ENCODE measurements at regions not wholly inside any gene's neighbourhood (a gene's known extent, or its start where the extent isn't known, plus 50 kb on each side); places are given as distances from the start of the nearest gene placed in this dataset.

- H3K4me1 Mint-ChIP-seq (ENCODE audit: low read depth): no peaks in the 10 kb centered on the region
- ChIA-PET POLR2A (no interaction called here), CTCF (no interaction called here)
- no peak for DNase-seq
- H3K27ac Mint-ChIP-seq: no peak overlapping the region
- H3K9me3 Mint-ChIP-seq (ENCODE audit: insufficient read depth): no peaks in the 10 kb centered on the region
- H3K27me3 Mint-ChIP-seq (ENCODE audit: low read depth): no peaks in the 10 kb centered on the region
- ATAC-seq: no peak
- no peak overlapping the region for H3K4me3 Mint-ChIP-seq
- H3K36me3 Mint-ChIP-seq (ENCODE audit: low read depth): no peaks in the 10 kb centered on the region
These were observed 448.4 kb downstream of the MTRR start for GRCh38 chr5:8317335-8317734.

GRCh38 chr5:8320244-8320643 is 451.3 kb downstream of the MTRR start:
- ChIA-PET CTCF (no interaction called here), POLR2A (no interaction called here)
- no peaks in the 10 kb centered on the region for H3K4me1 Mint-ChIP-seq (ENCODE audit: low read depth)
- no peak overlapping the region for H3K4me3 Mint-ChIP-seq
- H3K27ac Mint-ChIP-seq: no peak overlapping the region
- no peaks in the 10 kb centered on the region for H3K36me3 Mint-ChIP-seq (ENCODE audit: low read depth)
- no peak for ATAC-seq
- no peak for DNase-seq
- H3K27me3 Mint-ChIP-seq (ENCODE audit: low read depth): no peaks in the 10 kb centered on the region
- no peaks in the 10 kb centered on the region for H3K9me3 Mint-ChIP-seq (ENCODE audit: insufficient read depth)

DNA sequence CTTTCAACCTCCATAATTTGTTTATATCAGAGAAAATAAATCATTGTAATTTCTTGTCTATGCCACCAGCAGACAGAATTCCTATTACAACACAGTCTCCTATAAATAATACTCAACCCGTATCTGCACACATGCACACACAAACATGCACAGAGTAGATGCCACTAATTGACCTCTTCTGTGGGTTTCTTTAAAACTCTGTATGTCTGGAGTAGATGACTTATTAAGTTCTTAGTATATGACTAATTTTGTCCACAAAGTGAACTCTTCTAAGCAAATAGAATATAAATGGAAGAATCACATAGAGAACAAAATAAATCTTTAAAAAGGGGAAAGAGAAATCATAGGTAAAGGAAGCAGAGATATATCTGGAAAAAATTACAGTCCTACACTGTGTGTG is 452.3 kb downstream of the MTRR start:
- no peak for DNase-seq
- H3K27me3 Mint-ChIP-seq (ENCODE audit: low read depth): no peaks in the 10 kb centered on the region
- ATAC-seq: no peak
- H3K27ac Mint-ChIP-seq: no peak overlapping the region
- H3K4me1 Mint-ChIP-seq (ENCODE audit: low read depth): no peaks in the 10 kb centered on the region
- POLR2A ChIA-PET: no interaction called here
- H3K4me3 Mint-ChIP-seq: no peak overlapping the region
- CTCF ChIA-PET: no interaction called here
- no peaks in the 10 kb centered on the region for H3K36me3 Mint-ChIP-seq (ENCODE audit: low read depth)
- H3K9me3 Mint-ChIP-seq (ENCODE audit: insufficient read depth): no peaks in the 10 kb centered on the region

GRCh38 chr5:8322484-8322883 is 453.5 kb downstream of the MTRR start:
- Mint-ChIP-seq H3K36me3 (ENCODE audit: low read depth) (no peaks in the 10 kb centered on the region), H3K4me1 (ENCODE audit: low read depth) (no peaks in the 10 kb centered on the region), H3K27me3 (ENCODE audit: low read depth) (no peaks in the 10 kb centered on the region), H3K27ac (no peak overlapping the region), H3K4me3 (no peak overlapping the region), H3K9me3 (ENCODE audit: insufficient read depth) (no peaks in the 10 kb centered on the region)
- ATAC-seq (no peak), DNase-seq (no peak)
- POLR2A ChIA-PET: no interaction called here
- CTCF ChIA-PET: no interaction called here

DNA sequence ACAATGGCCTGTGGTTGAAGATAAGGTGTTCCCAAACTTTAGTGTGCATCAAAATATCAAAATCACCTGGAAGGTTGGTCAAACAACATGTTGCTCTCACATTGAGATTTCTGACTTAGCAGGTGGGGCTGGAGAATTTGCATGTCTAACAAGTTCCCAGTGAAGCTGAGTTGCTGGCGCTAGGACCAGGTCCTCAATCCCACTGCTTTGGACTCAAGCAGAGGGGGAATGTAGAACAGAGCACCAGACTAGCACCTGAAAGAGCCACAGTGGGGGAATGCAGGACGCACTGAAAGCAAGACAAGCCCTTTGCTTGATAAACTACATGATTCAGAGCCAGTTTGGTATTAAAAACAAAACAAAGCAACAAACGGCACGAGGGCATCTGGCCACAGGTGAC is 458.1 kb downstream of the MTRR start:
- Mint-ChIP-seq H3K9me3 (ENCODE audit: insufficient read depth) (no peaks in the 10 kb centered on the region), H3K27ac (no peak overlapping the region), H3K4me3 (no peak overlapping the region), H3K4me1 (ENCODE audit: low read depth) (no peaks in the 10 kb centered on the region), H3K36me3 (ENCODE audit: low read depth) (no peaks in the 10 kb centered on the region), H3K27me3 (ENCODE audit: low read depth) (no peaks in the 10 kb centered on the region)
- DNase-seq (no peak), ATAC-seq (no peak)
- ChIA-PET CTCF (no interaction called here), POLR2A (no interaction called here)

DNA sequence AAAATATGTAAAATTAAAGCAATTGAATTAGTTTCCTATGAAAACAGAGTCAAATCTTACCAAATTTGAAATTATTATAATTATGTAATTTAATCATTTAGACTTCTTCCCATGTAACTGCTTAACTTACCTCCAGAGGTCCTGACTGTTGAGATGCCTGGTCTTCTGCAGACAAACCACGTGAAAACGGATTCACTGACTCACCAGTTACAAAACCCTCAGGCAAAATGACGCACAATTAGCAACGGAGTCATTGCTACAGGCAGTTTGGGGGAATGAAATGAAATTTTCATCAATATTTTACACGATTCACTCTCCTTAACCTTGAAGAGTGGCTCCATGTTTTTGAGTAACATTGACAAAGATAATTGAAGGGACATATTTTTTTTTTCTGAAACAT is 460.8 kb downstream of the MTRR start:
- POLR2A ChIA-PET: no interaction called here
- CTCF ChIA-PET: no interaction called here
- H3K9me3 Mint-ChIP-seq (ENCODE audit: insufficient read depth): no peaks in the 10 kb centered on the region
- no peaks in the 10 kb centered on the region for H3K36me3 Mint-ChIP-seq (ENCODE audit: low read depth)
- no peak overlapping the region for H3K27ac Mint-ChIP-seq
- H3K27me3 Mint-ChIP-seq (ENCODE audit: low read depth): no peaks in the 10 kb centered on the region
- ATAC-seq: no peak
- DNase-seq: no peak
- no peaks in the 10 kb centered on the region for H3K4me1 Mint-ChIP-seq (ENCODE audit: low read depth)
- H3K4me3 Mint-ChIP-seq: no peak overlapping the region

DNA sequence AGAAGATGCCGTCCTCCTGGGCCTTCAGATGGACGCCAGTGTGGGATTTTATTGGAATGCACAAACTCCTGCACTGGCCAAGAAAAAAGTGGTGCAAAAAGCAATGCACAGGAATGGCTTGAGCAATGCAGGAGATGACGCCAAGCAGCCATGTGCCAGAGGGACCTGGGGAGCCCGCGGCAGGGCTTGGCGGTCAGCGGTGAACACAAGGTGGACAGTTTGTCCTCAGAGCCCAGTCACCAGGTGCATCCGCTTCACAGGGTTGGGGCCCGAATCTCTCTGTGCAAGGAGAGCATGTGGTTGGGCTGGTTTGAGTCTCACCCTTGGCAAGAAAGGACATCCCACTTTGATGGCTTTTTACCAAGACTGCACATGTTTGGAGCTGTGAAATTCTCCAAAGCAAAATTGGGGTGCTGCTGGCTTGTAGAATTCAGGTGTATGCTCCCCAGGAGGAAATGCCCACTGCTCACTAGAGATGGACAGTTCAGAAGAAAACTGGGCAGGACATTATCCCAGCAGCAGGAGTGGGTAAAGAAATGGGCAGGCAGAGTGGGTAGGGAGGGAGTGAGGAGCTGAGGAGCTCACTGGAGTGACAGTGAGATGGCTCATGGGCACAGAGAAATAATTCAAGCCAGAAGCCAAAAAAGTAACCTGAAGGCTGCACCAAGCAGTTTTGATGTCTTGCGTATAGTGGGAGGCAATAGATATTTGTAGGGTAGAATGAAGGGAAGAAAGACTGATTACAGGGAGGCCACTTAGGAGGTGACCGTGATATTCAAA is 463.9 kb downstream of the MTRR start:
- Mint-ChIP-seq H3K36me3 (ENCODE audit: low read depth) (no peaks in the 10 kb centered on the region), H3K27me3 (ENCODE audit: low read depth) (no peaks in the 10 kb centered on the region), H3K27ac (no peak overlapping the region), H3K9me3 (ENCODE audit: insufficient read depth) (no peaks in the 10 kb centered on the region), H3K4me1 (ENCODE audit: low read depth) (no peaks in the 10 kb centered on the region), H3K4me3 (no peak overlapping the region)
- DNase-seq (no peak), ATAC-seq (no peak)
- POLR2A ChIA-PET: no interaction called here
- CTCF ChIA-PET: no interaction called here

- Mint-ChIP-seq H3K36me3 (ENCODE audit: low read depth) (no peaks in the 10 kb centered on the region), H3K4me1 (ENCODE audit: low read depth) (no peaks in the 10 kb centered on the region), H3K27ac (no peak overlapping the region), H3K27me3 (ENCODE audit: low read depth) (no peaks in the 10 kb centered on the region), H3K4me3 (no peak overlapping the region), H3K9me3 (ENCODE audit: insufficient read depth) (no peaks in the 10 kb centered on the region)
- no peak for ATAC-seq
- POLR2A ChIA-PET: no interaction called here
- no peak for DNase-seq
- CTCF ChIA-PET: no interaction called here
These were observed 464.5 kb downstream of the MTRR start for GRCh38 chr5:8333485-8333884.

DNA sequence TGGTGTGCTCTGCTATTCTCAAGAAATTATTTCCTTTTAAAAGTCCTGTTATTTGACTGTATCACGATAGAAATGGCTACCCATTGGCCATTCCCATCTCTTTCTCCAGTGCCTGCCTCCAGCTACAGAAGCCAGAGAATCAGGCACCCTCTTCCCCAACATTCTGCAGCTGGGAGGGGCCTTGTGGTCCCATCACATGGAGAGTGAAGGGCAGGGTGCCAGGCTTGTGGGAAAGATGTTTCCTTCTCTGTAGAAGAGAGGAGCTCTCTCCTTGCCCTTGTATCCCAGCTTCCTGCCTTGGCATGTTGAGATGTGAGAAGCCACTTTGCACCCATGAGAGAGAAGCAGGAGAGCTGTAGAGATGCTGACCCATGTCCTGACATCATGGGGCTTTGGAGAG is 465.0 kb downstream of the MTRR start:
- CTCF ChIA-PET: no interaction called here
- H3K27ac Mint-ChIP-seq: no peak overlapping the region
- no peak for DNase-seq
- no peaks in the 10 kb centered on the region for H3K4me1 Mint-ChIP-seq (ENCODE audit: low read depth)
- H3K4me3 Mint-ChIP-seq: no peak overlapping the region
- POLR2A ChIA-PET: no interaction called here
- no peaks in the 10 kb centered on the region for H3K36me3 Mint-ChIP-seq (ENCODE audit: low read depth)
- no peaks in the 10 kb centered on the region for H3K27me3 Mint-ChIP-seq (ENCODE audit: low read depth)
- no peaks in the 10 kb centered on the region for H3K9me3 Mint-ChIP-seq (ENCODE audit: insufficient read depth)
- no peak for ATAC-seq

- no peak overlapping the region for H3K27ac Mint-ChIP-seq
- POLR2A ChIA-PET: no interaction called here
These were observed 471.3 kb downstream of the MTRR start for GRCh38 chr5:8340261-8340660.

DNA sequence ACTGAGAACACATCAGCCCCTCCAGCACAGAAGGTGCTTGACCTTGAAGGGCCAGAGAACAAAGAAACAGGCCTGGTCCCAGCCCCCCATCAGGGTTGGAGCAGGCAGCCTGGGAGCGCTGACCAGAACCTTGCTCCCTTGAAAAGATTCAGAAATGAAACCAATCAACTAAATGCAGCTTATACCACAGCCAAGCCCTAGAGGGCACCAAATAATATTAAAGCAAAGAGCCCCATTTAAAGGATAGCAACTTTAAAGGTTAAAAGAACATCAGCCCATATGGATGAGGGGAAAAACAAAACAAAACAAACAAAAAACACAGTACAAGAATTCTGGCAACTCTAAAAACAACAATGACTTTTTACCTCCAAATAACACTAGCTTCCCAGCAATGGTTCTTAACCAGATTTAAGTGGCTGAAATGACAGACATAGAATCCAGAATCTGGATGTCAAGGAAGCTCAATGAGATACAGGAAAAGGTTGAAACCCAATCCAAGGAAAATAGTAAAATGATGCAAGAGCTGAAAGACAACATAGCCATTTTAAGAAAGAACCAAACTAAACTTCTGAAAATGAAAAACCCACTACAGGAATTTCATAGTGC is 471.9 kb downstream of the MTRR start:
- no peaks in the 10 kb centered on the region for H3K9me3 Mint-ChIP-seq (ENCODE audit: insufficient read depth)
- no peaks in the 10 kb centered on the region for H3K4me1 Mint-ChIP-seq (ENCODE audit: low read depth)
- H3K27ac Mint-ChIP-seq: no peak overlapping the region
- DNase-seq: no peak
- ATAC-seq: no peak
- ChIA-PET POLR2A (no interaction called here), CTCF (no interaction called here)
- H3K4me3 Mint-ChIP-seq: no peak overlapping the region
- H3K27me3 Mint-ChIP-seq (ENCODE audit: low read depth): no peaks in the 10 kb centered on the region
- H3K36me3 Mint-ChIP-seq (ENCODE audit: low read depth): no peaks in the 10 kb centered on the region

More at GRCh38 chr5:8340261-8340660, 471.3 kb downstream of the MTRR start:
- H3K27me3 Mint-ChIP-seq (ENCODE audit: low read depth): no peaks in the 10 kb centered on the region
- no peaks in the 10 kb centered on the region for H3K36me3 Mint-ChIP-seq (ENCODE audit: low read depth)
- ATAC-seq (no peak), DNase-seq (no peak)
- H3K4me1 Mint-ChIP-seq (ENCODE audit: low read depth): no peaks in the 10 kb centered on the region
- H3K4me3 Mint-ChIP-seq: no peak overlapping the region
- H3K9me3 Mint-ChIP-seq (ENCODE audit: insufficient read depth): no peaks in the 10 kb centered on the region
- CTCF ChIA-PET: no interaction called here

- H3K27me3 Mint-ChIP-seq (ENCODE audit: low read depth): no peaks in the 10 kb centered on the region
- ChIA-PET CTCF (no interaction called here), POLR2A (no interaction called here)
- H3K36me3 Mint-ChIP-seq (ENCODE audit: low read depth): no peaks in the 10 kb centered on the region
- DNase-seq: no peak
- no peak overlapping the region for H3K4me3 Mint-ChIP-seq
- no peak overlapping the region for H3K27ac Mint-ChIP-seq
- no peaks in the 10 kb centered on the region for H3K9me3 Mint-ChIP-seq (ENCODE audit: insufficient read depth)
- no peaks in the 10 kb centered on the region for H3K4me1 Mint-ChIP-seq (ENCODE audit: low read depth)
- ATAC-seq: no peak
These were observed 472.5 kb downstream of the MTRR start for GRCh38 chr5:8341406-8341805.

GRCh38 chr5:8347984-8348383 is 479.0 kb downstream of the MTRR start:
- ATAC-seq (no peak), DNase-seq (no peak)
- no peak overlapping the region for H3K27ac Mint-ChIP-seq
- ChIA-PET CTCF (no interaction called here), POLR2A (no interaction called here)
- no peaks in the 10 kb centered on the region for H3K36me3 Mint-ChIP-seq (ENCODE audit: low read depth)
- H3K4me1 Mint-ChIP-seq (ENCODE audit: low read depth): no peaks in the 10 kb centered on the region
- H3K27me3 Mint-ChIP-seq (ENCODE audit: low read depth): no peaks in the 10 kb centered on the region
- H3K4me3 Mint-ChIP-seq: no peak overlapping the region
- H3K9me3 Mint-ChIP-seq (ENCODE audit: insufficient read depth): no peaks in the 10 kb centered on the region

All from activated CD8-positive, alpha-beta T cell treated with anti-CD3 and anti-CD28 coated beads, Interleukin-2, amount 10 ng/mL, durations not matched to agents 7 days and 5 days (primary cell).